HG03575 (cell line): ENCODE measurements at regions not wholly inside any gene's neighbourhood (a gene's known extent, or its start where the extent isn't known, plus 50 kb on each side); places are given as distances from the start of the nearest gene placed in this dataset.
"Not testable (repeated sequence)": the region's sequence is repeated elsewhere in the genome, so short reads cannot be mapped to it uniquely, and the experiment has no call there.

Source experiments
- ATAC-seq: cut with Tn5 transposase; IDR thresholded peaks from one replicate; pipeline ENCODE4 v1.9.1; 2021; ENCODE audit not compliant: unreplicated experiment, insufficient number of reproducible peaks, low FRiP score; ENCODE audit errors: extremely low read depth

- ATAC-seq: no peak
Measured at GRCh38 chr2:184993746-184994145, 395.4 kb downstream of the ZNF804A start.

GRCh38 chr2:185006481-185006880, 408.2 kb downstream of the ZNF804A start:
- ATAC-seq: no peak

- no peak for ATAC-seq
Measured at GRCh38 chr2:185012643-185013042, 414.3 kb downstream of the ZNF804A start.

- ATAC-seq: no peak
Measured at GRCh38 chr2:185014076-185014475, 415.7 kb downstream of the ZNF804A start.

- not testable (repeated sequence) for ATAC-seq
Measured at GRCh38 chr2:185025891-185026290, 427.6 kb downstream of the ZNF804A start.

GRCh38 chr2:185035906-185036305, 437.6 kb downstream of the ZNF804A start:
- ATAC-seq: no peak

GRCh38 chr2:185044323-185044874, 446.1 kb downstream of the ZNF804A start:
- ATAC-seq: no peak

- no peak for ATAC-seq
Measured at GRCh38 chr2:185050804-185051203, 452.5 kb downstream of the ZNF804A start.

GRCh38 chr2:185063761-185064160, 465.4 kb downstream of the ZNF804A start:
- ATAC-seq: no peak

GRCh38 chr2:185066128-185066527, 467.8 kb downstream of the ZNF804A start:
- no peak for ATAC-seq

GRCh38 chr2:185069107-185069506, 470.8 kb downstream of the ZNF804A start:
- ATAC-seq: no peak

- ATAC-seq: no peak
Measured at GRCh38 chr2:185074156-185074555, 475.8 kb downstream of the ZNF804A start.

GRCh38 chr2:185082749-185083148, 484.4 kb downstream of the ZNF804A start:
- no peak for ATAC-seq

- no peak for ATAC-seq
Measured at GRCh38 chr2:185108588-185108987, 510.3 kb downstream of the ZNF804A start.

GRCh38 chr2:185127412-185127811, 529.1 kb downstream of the ZNF804A start:
- ATAC-seq: no peak

- no peak for ATAC-seq
Measured at GRCh38 chr2:185128346-185128745, 530.0 kb downstream of the ZNF804A start.

- ATAC-seq: no peak
Measured at GRCh38 chr2:185128996-185129395, 530.7 kb downstream of the ZNF804A start.

GRCh38 chr2:185130685-185131084, 532.4 kb downstream of the ZNF804A start:
- ATAC-seq: no peak

GRCh38 chr2:185132501-185133041, 534.2 kb downstream of the ZNF804A start:
- no peak for ATAC-seq

- ATAC-seq: no peak
Measured at GRCh38 chr2:185137700-185138099, 539.4 kb downstream of the ZNF804A start.

- no peak for ATAC-seq
Measured at GRCh38 chr2:185142677-185143076, 544.3 kb downstream of the ZNF804A start.
